Adrenal gland (tissue), 9 donors: ENCODE measurements at regions not wholly inside any gene's neighbourhood (a gene's known extent, or its start where the extent isn't known, plus 50 kb on each side); places are given as distances from the start of the nearest gene placed in this dataset.
"Not testable (repeated sequence)": the region's sequence is repeated elsewhere in the genome, so short reads cannot be mapped to it uniquely, and the experiment has no call there.

Experiments
- DNase-seq, 7 donors: peaks; one replicate each; pipeline ENCODE4 v3.0.0-alpha.2; 2019 to 2020
- H3K27ac ChIP-seq, 5 donors: fragments of 200-600 bp; sonication (generic) in 4 of 5; 1 replicate in 3 of 5; 2 replicates in 2 of 5; pipeline versions ENCODE4 v1.5.1 to v1.8.0; 2016 to 2020; ENCODE audit warnings: mild to moderate bottlenecking in 1 of 5
- H3K27me3 ChIP-seq: fragments of 200-600 bp; 2 replicates; pipeline ENCODE4 v1.8.0; 2021
- H3K36me3 ChIP-seq, 2 donors: fragments of 200-600 bp; replicated peaks in 1 of 2; 1 replicate in 1 of 2; 2 replicates in 1 of 2; pipeline versions ENCODE4 v1.5.1 to v1.8.0; 2018 to 2022
- H3K4me1 ChIP-seq, 2 donors: fragments of 200-600 bp; replicated peaks in 1 of 2; 1 replicate in 1 of 2; 2 replicates in 1 of 2; pipeline versions ENCODE4 v1.5.1 to v1.8.0; 2018 to 2021
- H3K4me3 ChIP-seq, 4 donors: fragments of 200-600 bp; sonication (generic) in 3 of 4; one replicate each; pipeline ENCODE4 v1.5.1; 2016 to 2018
- H3K9me3 ChIP-seq, 3 donors: fragments of 200-600 bp; sonication (generic) in 1 of 3; replicated peaks in 1 of 3; 1 replicate in 2 of 3; 2 replicates in 1 of 3; pipeline versions ENCODE4 v1.5.1 to v1.8.0; 2016 to 2021
- CTCF ChIP-seq, 6 experiments: fragments of 450-650 bp in 4 of 6; fragments of 200-600 bp in 2 of 6; sonication (generic) in 1 of 6; IDR thresholded peaks; 1 replicate in 5 of 6; 2 replicates in 1 of 6; pipeline versions ENCODE4 v1.5.1 to v1.8.0; 2016 to 2021; ENCODE audit warnings: antibody characterized with exemption in 6 of 6, mild to moderate bottlenecking in 2 of 6, moderate library complexity in 1 of 6
- POLR2A ChIP-seq, 2 donors: fragments of 450-650 bp; IDR thresholded peaks; one replicate each; pipeline ENCODE4 v1.6.1; 2017; ENCODE audit warnings: antibody characterized with exemption in 2 of 2, mild to moderate bottlenecking in 2 of 2, moderate library complexity in 1 of 2
- WGBS, 4 donors: extraction: QIAGEN DNeasy Blood & Tissue Kit in 2 of 4; methylation state at CpG; one replicate each; pipeline versions ENCODE4 v1.1.5 to v1.1.7; 2013 to 2017; 5-methylcytosine and 5-hydroxymethylcytosine counted together
- intact Hi-C, 2 donors: fragments of 100-400 bp; cut with DNase I; formaldehyde crosslinking; loops; one replicate each; pipeline versions ENCODE4 v1.14.1 to v1.15.0; 2022 to 2023
- donor health status: healthy with polysubstance abuse.
- donor health status: Bipolar disorder and iron deficiency.
- donor health status: DM: yes; HTN: yes; CAD: no.
- donor health status: DM: no; HTN: no; CAD: no.
- donor health status: DM: no; HTN: no; CAD: no.

GRCh38 chr2:63723709-63724108, 118.0 kb upstream of the UGP2 start:
- no peaks in the 10 kb centered on the region for H3K27me3 ChIP-seq
- no peak overlapping the region for H3K27ac ChIP-seq
- intact Hi-C loops: no loop called here
- no peak overlapping the region for H3K4me3 ChIP-seq
- 11 to 39% (median 38%) methylated on average over 1 of the region's 1 CpG for WGBS, 4 donors
- no peaks in the 10 kb centered on the region for H3K36me3 ChIP-seq
- no peak for TF ChIP-seq CTCF (IDR thresholded peaks at IDR 0.05)
- TF ChIP-seq POLR2A (IDR thresholded peaks at IDR 0.05): no peak
- no peaks in the 10 kb centered on the region for H3K4me1 ChIP-seq
- DNase-seq: no peak
- H3K9me3 ChIP-seq: no peaks in the 10 kb centered on the region

GRCh38 chr2:63725212-63725611, 116.5 kb upstream of the UGP2 start:
- H3K27ac ChIP-seq, intact Hi-C loops, H3K27me3 ChIP-seq, DNase-seq, H3K36me3 ChIP-seq, H3K4me3 ChIP-seq, H3K4me1 ChIP-seq, H3K9me3 ChIP-seq: not testable (repeated sequence)
- 93 to 100% (median 99%) methylated on average over 1 of the region's 1 CpG for WGBS, 4 donors

GRCh38 chr2:63729362-63729761, 112.3 kb upstream of the UGP2 start:
- Histone ChIP-seq H3K27me3 (no peaks in the 10 kb centered on the region), H3K9me3 (no peaks in the 10 kb centered on the region), H3K4me1 (no peaks in the 10 kb centered on the region), H3K36me3 (no peaks in the 10 kb centered on the region), H3K27ac (no peak overlapping the region), H3K4me3 (no peak overlapping the region)
- 88 to 96% (median 91%) methylated on average over 1 of the region's 1 CpG for WGBS, 4 donors
- no peak for DNase-seq
- TF ChIP-seq POLR2A (IDR thresholded peaks at IDR 0.05): no peak
- TF ChIP-seq CTCF (IDR thresholded peaks at IDR 0.05): no peak
- intact Hi-C loops: no loop called here

GRCh38 chr2:63729831-63730230, 111.9 kb upstream of the UGP2 start:
- no peaks in the 10 kb centered on the region for H3K9me3 ChIP-seq
- no peak for DNase-seq
- H3K27me3 ChIP-seq: no peaks in the 10 kb centered on the region
- intact Hi-C loops: no loop called here
- no peak overlapping the region for H3K27ac ChIP-seq
- H3K4me3 ChIP-seq: no peak overlapping the region
- no peaks in the 10 kb centered on the region for H3K4me1 ChIP-seq
- 92 to 96% (median 96%) methylated on average over 2 of the region's 2 CpGs for WGBS, 4 donors
- no peak for TF ChIP-seq POLR2A (IDR thresholded peaks at IDR 0.05)
- TF ChIP-seq CTCF (IDR thresholded peaks at IDR 0.05): no peak
- no peaks in the 10 kb centered on the region for H3K36me3 ChIP-seq

- H3K4me3 ChIP-seq: no peak overlapping the region
- H3K9me3 ChIP-seq: no peaks in the 10 kb centered on the region
- peaks cover 13 to 24% of the 10 kb centered on the region in 2 donors for H3K4me1 ChIP-seq
- H3K27ac ChIP-seq: no peak overlapping the region
- WGBS, 4 donors: 74 to 93% (median 87%) methylated on average over 1 of the region's 1 CpG
- DNase-seq: no peak
- H3K36me3 ChIP-seq: no peaks in the 10 kb centered on the region
- intact Hi-C loops: no loop called here
- TF ChIP-seq CTCF (IDR thresholded peaks at IDR 0.05) (no peak), POLR2A (IDR thresholded peaks at IDR 0.05) (no peak)
- no peaks in the 10 kb centered on the region for H3K27me3 ChIP-seq
These were observed 107.2 kb upstream of the UGP2 start for GRCh38 chr2:63734510-63734909.
